ENCODE measurements at regions not wholly inside any gene's neighbourhood (a gene's known extent, or its start where the extent isn't known, plus 50 kb on each side); places are given as distances from the start of the nearest gene placed in this dataset.

DNA sequence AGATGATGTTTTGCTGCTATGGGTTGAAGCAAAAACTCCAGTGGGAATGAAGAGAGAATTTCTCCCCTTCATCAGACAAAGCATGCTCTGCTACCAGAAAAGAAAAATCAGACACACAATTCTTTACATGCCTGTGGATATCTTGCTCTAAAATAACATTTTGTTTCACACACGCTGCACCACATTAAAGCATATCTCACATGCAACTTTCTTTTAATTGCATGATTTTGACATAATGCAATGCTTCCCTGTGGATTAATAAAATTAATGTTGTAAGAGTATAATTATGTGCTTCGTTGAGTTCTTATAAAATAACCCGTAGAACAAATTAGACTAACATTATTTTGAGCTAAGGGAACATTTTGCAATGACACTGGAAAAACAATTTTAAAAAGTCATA lies 2230.7 kb downstream of the PCDH7 start:
- H3K4me2 ChIP-seq (replicated peaks; ENCODE audit: extremely low read depth, low read length, poor library complexity, severe bottlenecking): no peak overlapping the region
- Mint-ChIP-seq H3K9me3 (peaks cover 0 to 5% (median 0%) of the 10 kb centered on the region in 7 donors), H3K4me3 (no peak overlapping the region), H3K4me1 (no peaks in the 10 kb centered on the region), H3K27me3 (ENCODE audit: low read depth in 3 of 3) (peaks cover 0 to 1% (median 0%) of the 10 kb centered on the region in 3 donors), H3K27ac (no peak overlapping the region), H3K36me3 (no peaks in the 10 kb centered on the region)
- peaks cover 0 to 2% of the 10 kb centered on the region in 2 donors for H3K9me3 ChIP-seq (replicated peaks in 1 of 2; ENCODE audit: control insufficient read depth in 1 of 2, insufficient read depth in 1 of 2, low read length in 2 of 2)
- H4K20me1 ChIP-seq (ENCODE audit: insufficient read depth, low read length): no peaks in the 10 kb centered on the region
- no peak overlapping the region for H3K4me3 ChIP-seq (replicated peaks in 1 of 3; ENCODE audit: low read depth in 2 of 3, low read length in 3 of 3)
- no peaks in the 10 kb centered on the region for H3K36me3 ChIP-seq (replicated peaks in 1 of 2; ENCODE audit: control insufficient read depth in 1 of 2, insufficient read depth in 2 of 2, low read length in 2 of 2)
- no peak overlapping the region for H3K27ac ChIP-seq (ENCODE audit: low read depth in 1 of 2, low read length in 2 of 2)
- H3K4me1 ChIP-seq (ENCODE audit: control insufficient read depth in 1 of 2, insufficient read depth in 2 of 2, low read length in 2 of 2): no peaks in the 10 kb centered on the region
- TF ChIP-seq, protein P1, sequence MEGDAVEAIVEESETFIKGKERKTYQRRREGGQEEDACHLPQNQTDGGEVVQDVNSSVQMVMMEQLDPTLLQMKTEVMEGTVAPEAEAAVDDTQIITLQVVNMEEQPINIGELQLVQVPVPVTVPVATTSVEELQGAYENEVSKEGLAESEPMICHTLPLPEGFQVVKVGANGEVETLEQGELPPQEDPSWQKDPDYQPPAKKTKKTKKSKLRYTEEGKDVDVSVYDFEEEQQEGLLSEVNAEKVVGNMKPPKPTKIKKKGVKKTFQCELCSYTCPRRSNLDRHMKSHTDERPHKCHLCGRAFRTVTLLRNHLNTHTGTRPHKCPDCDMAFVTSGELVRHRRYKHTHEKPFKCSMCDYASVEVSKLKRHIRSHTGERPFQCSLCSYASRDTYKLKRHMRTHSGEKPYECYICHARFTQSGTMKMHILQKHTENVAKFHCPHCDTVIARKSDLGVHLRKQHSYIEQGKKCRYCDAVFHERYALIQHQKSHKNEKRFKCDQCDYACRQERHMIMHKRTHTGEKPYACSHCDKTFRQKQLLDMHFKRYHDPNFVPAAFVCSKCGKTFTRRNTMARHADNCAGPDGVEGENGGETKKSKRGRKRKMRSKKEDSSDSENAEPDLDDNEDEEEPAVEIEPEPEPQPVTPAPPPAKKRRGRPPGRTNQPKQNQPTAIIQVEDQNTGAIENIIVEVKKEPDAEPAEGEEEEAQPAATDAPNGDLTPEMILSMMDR (IDR thresholded peaks at IDR 0.05): no peak
- no peaks in the 10 kb centered on the region for H3K79me2 ChIP-seq (ENCODE audit: insufficient read depth, low read length)
- no CpG with 5 or more reads among the region's 3 CpGs for WGBS (ENCODE audit: insufficient coverage)
- intact Hi-C loops (cut with micrococcal nuclease): no loop called here
- H3K9ac ChIP-seq (ENCODE audit: insufficient read depth, low read length, poor library complexity, severe bottlenecking): no peak overlapping the region
- no peak for DNase-seq
- no peak overlapping the region for H2AFZ ChIP-seq (ENCODE audit: insufficient read depth, low read depth, low read length, poor library complexity, severe bottlenecking)
- no peaks in the 10 kb centered on the region for H3K27me3 ChIP-seq (ENCODE audit: control insufficient read depth in 2 of 2, insufficient read depth in 2 of 2, low read length in 2 of 2)

DNA sequence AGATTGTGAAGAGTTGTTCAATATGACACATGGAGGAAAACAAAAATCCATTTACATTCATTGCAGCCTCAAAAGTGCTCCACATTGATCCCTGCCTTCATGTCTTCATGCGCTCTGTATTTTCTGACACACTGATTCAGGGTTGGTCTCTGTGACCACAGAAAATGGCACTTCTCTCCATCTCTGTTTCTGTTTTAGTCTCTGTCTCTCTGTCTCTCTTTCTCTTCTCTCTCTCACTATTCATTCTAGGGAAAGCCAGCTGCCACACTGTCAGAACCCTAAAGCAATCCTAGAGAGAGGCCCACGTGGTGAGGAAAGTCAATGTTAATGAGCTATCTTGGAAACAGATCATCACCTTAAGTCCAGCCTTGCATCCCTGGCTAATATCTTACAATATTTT lies 2238.4 kb downstream of the PCDH7 start:
- Histone ChIP-seq H3K4me1 (ENCODE audit: control insufficient read depth in 1 of 2, insufficient read depth in 2 of 2, low read length in 2 of 2) (no peaks in the 10 kb centered on the region), H4K20me1 (ENCODE audit: insufficient read depth, low read length) (no peaks in the 10 kb centered on the region), H3K79me2 (ENCODE audit: insufficient read depth, low read length) (no peaks in the 10 kb centered on the region), H3K9me3 (replicated peaks in 1 of 2; ENCODE audit: control insufficient read depth in 1 of 2, insufficient read depth in 1 of 2, low read length in 2 of 2) (no peaks in the 10 kb centered on the region), H3K27me3 (ENCODE audit: control insufficient read depth in 2 of 2, insufficient read depth in 2 of 2, low read length in 2 of 2) (no peaks in the 10 kb centered on the region), H3K4me2 (replicated peaks; ENCODE audit: extremely low read depth, low read length, poor library complexity, severe bottlenecking) (no peak overlapping the region), H3K36me3 (replicated peaks in 1 of 2; ENCODE audit: control insufficient read depth in 1 of 2, insufficient read depth in 2 of 2, low read length in 2 of 2) (no peaks in the 10 kb centered on the region), H3K9ac (ENCODE audit: insufficient read depth, low read length, poor library complexity, severe bottlenecking) (no peak overlapping the region), H3K4me3 (replicated peaks in 1 of 3; ENCODE audit: low read depth in 2 of 3, low read length in 3 of 3) (no peak overlapping the region), H3K27ac (ENCODE audit: low read depth in 1 of 2, low read length in 2 of 2) (no peak overlapping the region), H2AFZ (ENCODE audit: insufficient read depth, low read depth, low read length, poor library complexity, severe bottlenecking) (no peak overlapping the region)
- Mint-ChIP-seq H3K27ac (no peak overlapping the region), H3K9me3 (peaks cover 0 to 5% (median 0%) of the 10 kb centered on the region in 7 donors), H3K4me3 (no peak overlapping the region), H3K4me1 (no peaks in the 10 kb centered on the region), H3K27me3 (ENCODE audit: low read depth in 3 of 3) (no peaks in the 10 kb centered on the region), H3K36me3 (no peaks in the 10 kb centered on the region)
- DNase-seq: no peak
- TF ChIP-seq, protein P1 (IDR thresholded peaks at IDR 0.05): no peak
- intact Hi-C loops (cut with micrococcal nuclease): no loop called here
- 100% methylated on average over 1 of the region's 2 CpGs for WGBS (ENCODE audit: insufficient coverage)
